Fibroblast of skin of right quadriceps (primary cell): ENCODE measurements at regions not wholly inside any gene's neighbourhood (a gene's known extent, or its start where the extent isn't known, plus 50 kb on each side); places are given as distances from the start of the nearest gene placed in this dataset.
A peak's percentile ranks its signal among the peaks of the same experiment; 100 is the strongest.

Experiments
- DNase-seq: peaks from one replicate; pipeline ENCODE4 v3.0.0-alpha.2; 2013

- no peak for DNase-seq
These were observed 51.0 kb upstream of the PCBP1 start for GRCh38 chr2:70036290-70036689.

- peak; percentile 46 for DNase-seq
These were observed 51.9 kb upstream of the PCBP1 start for GRCh38 chr2:70035344-70035844.

- DNase-seq = no peak
These were observed 56.4 kb upstream of the PCBP1 start for GRCh38 chr2:70030724-70031420.

GRCh38 chr2:70029814-70030409 is 57.4 kb upstream of the PCBP1 start:
- DNase-seq = peak; percentile 75

- no peak for DNase-seq
These were observed 62.9 kb upstream of the ASPRV1 start for GRCh38 chr2:70024284-70024683.

- DNase-seq = no peak
These were observed 57.7 kb upstream of the ASPRV1 start for GRCh38 chr2:70019096-70019495.

GRCh38 chr2:70017962-70018361 is 56.5 kb upstream of the ASPRV1 start:
- DNase-seq = no peak

GRCh38 chr2:70014959-70015358 is 53.5 kb upstream of the ASPRV1 start:
- no peak for DNase-seq

GRCh38 chr2:70012887-70013286 is 51.5 kb upstream of the ASPRV1 start:
- no peak for DNase-seq

- DNase-seq = no peak
These were observed 50.4 kb upstream of the ASPRV1 start for GRCh38 chr2:70011786-70012185.

GRCh38 chr2:70011335-70011734 is 49.9 kb upstream of the ASPRV1 start:
- no peak for DNase-seq
